Thoracic aorta (tissue), 2 donors: ENCODE measurements at regions not wholly inside any gene's neighbourhood (a gene's known extent, or its start where the extent isn't known, plus 50 kb on each side); places are given as distances from the start of the nearest gene placed in this dataset.

Experiments
- ATAC-seq: fragments of 150-250 bp; one replicate; pipeline ENCODE4 v1.8.0; 2017; ENCODE audit warnings: low read depth; ENCODE audit not compliant: insufficient number of reproducible peaks, low FRiP score
- DNase-seq: peaks from one replicate; pipeline ENCODE4 v3.0.0-alpha.2; 2020; ENCODE audit warnings: low spot score
- H3K27ac ChIP-seq, 2 donors: fragments of 200-600 bp; sonication (generic); 1 replicate in 1 of 2; 2 replicates in 1 of 2; pipeline ENCODE4 v1.5.1; 2016; ENCODE audit warnings: mild to moderate bottlenecking in 2 of 2, moderate library complexity in 2 of 2
- H3K27me3 ChIP-seq: fragments of 200-600 bp; sonication (generic); replicated peaks from 2 replicates; pipeline ENCODE4 v1.6.0; 2016; ENCODE audit warnings: mild to moderate bottlenecking; ENCODE audit not compliant: insufficient read depth
- H3K36me3 ChIP-seq: fragments of 200-600 bp; sonication (generic); one replicate; pipeline ENCODE4 v1.5.1; 2016
- H3K4me1 ChIP-seq, 2 donors: fragments of 200-600 bp; sonication (generic); 1 replicate in 1 of 2; 2 replicates in 1 of 2; pipeline versions ENCODE4 v1.5.1 to v1.6.0; 2016; ENCODE audit warnings: low read depth in 2 of 2, mild to moderate bottlenecking in 1 of 2; ENCODE audit not compliant: control insufficient read depth in 1 of 2
- H3K4me3 ChIP-seq: fragments of 200-600 bp; sonication (generic); 2 replicates; pipeline ENCODE4 v1.5.1; 2016; ENCODE audit warnings: mild to moderate bottlenecking
- H3K9me3 ChIP-seq: fragments of 200-600 bp; sonication (generic); 2 replicates; pipeline ENCODE4 v1.5.1; 2016
- TF ChIP-seq, protein P1 (sequence below): fragments of 200-600 bp; sonication (generic); IDR thresholded peaks from one replicate; pipeline ENCODE4 v1.5.1; 2019; ENCODE audit warnings: antibody characterized with exemption

DNA sequence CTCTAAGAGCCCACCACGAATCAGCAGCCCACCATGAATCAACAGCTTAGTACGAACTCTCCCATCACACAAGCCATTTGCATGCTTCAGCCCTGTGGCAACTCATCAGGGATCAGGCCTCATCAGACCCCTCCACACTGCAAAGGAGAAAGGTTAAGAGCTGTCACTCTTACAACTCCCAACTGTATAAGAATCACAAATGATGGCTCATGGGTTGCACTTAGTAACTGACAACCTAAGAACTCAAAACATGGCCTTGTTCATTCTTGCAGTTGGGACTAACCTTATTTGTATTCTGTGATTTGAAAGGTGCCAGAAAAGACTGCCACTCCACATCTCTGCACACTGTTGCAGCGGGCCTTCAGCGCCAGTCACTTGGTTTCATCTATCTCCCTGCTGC, 149.1 kb upstream of the ZNF366 start:
- DNase-seq (no peak), ATAC-seq (no peak)
- Histone ChIP-seq H3K9me3 (no peaks in the 10 kb centered on the region), H3K4me1 (no peaks in the 10 kb centered on the region), H3K36me3 (no peaks in the 10 kb centered on the region), H3K27me3 (no peaks in the 10 kb centered on the region), H3K27ac (no peak overlapping the region), H3K4me3 (no peak overlapping the region)
- TF ChIP-seq, protein P1, sequence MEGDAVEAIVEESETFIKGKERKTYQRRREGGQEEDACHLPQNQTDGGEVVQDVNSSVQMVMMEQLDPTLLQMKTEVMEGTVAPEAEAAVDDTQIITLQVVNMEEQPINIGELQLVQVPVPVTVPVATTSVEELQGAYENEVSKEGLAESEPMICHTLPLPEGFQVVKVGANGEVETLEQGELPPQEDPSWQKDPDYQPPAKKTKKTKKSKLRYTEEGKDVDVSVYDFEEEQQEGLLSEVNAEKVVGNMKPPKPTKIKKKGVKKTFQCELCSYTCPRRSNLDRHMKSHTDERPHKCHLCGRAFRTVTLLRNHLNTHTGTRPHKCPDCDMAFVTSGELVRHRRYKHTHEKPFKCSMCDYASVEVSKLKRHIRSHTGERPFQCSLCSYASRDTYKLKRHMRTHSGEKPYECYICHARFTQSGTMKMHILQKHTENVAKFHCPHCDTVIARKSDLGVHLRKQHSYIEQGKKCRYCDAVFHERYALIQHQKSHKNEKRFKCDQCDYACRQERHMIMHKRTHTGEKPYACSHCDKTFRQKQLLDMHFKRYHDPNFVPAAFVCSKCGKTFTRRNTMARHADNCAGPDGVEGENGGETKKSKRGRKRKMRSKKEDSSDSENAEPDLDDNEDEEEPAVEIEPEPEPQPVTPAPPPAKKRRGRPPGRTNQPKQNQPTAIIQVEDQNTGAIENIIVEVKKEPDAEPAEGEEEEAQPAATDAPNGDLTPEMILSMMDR = no peak

DNA sequence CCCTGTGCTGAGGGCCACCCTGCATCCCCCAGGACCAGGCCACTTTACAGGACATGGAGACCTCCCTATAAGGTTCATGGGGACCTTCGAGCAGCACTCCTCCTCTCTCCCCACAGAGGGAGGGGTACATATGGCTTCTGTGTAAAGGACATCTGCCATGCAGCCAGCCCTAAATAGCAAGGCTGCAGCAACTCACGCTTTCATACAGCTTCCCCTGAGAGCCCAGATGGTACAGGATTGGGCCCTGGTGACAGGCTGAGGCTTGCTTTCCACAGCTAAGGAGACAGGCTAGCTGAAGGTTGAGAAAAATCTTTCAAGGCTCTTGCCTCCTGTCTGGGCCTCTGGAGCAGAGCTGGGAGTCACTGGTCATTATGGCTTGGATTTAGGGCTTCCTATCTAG, 147.0 kb upstream of the ZNF366 start:
- TF ChIP-seq, protein P1 = no peak
- Histone ChIP-seq H3K4me3 (no peak overlapping the region), H3K36me3 (no peaks in the 10 kb centered on the region)

DNA sequence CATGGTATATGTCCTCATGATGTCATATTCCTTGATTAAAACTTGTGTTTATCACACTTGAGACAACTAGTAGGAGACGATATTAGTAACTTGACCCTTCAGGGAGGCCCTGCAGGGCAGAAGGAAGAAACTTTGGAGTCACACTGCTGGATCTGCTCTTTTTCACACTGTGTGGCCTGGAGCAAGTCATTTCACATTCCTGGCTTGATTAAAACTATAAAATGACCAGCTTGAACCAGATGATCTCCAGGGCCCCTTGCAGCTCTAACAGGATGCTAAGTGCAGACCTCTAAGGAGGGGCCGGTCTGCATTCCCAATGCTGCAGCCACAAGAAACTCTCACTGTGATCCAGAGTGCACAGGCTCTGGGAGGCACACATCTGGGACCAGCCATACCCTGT, 146.4 kb upstream of the ZNF366 start:
- Histone ChIP-seq H3K4me1 (no peaks in the 10 kb centered on the region), H3K9me3 (no peaks in the 10 kb centered on the region), H3K27me3 (no peaks in the 10 kb centered on the region), H3K36me3 (no peaks in the 10 kb centered on the region), H3K4me3 (no peak overlapping the region), H3K27ac (no peak overlapping the region)
- ATAC-seq (no peak), DNase-seq (no peak)
- TF ChIP-seq, protein P1 = no peak

More for the DNA sequence above, 147.0 kb upstream of the ZNF366 start:
- Histone ChIP-seq H3K27me3 (no peaks in the 10 kb centered on the region), H3K27ac (no peak overlapping the region), H3K4me1 (no peaks in the 10 kb centered on the region), H3K9me3 (no peaks in the 10 kb centered on the region)
- DNase-seq (no peak), ATAC-seq (no peak)

DNA sequence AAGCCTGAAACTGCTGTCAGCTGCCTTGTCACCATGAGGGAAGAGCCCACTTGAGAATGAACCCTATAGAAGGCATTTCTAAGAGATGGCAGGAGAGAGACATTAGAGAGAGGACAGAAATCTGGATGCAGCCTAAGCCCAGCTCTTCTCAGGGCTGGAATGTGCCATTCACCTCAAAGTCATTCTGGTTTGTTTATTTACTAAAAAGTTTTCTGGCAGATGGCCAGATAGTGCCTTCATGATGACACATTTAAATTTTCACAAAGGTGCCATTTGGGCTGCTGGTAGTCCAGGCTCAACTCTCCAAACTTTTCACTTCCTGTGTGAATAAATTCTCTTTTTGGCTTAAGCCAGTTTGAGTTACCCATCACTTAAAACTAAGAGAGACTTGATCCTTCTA, 144.6 kb upstream of the ZNF366 start:
- DNase-seq (no peak), ATAC-seq (no peak)
- H3K9me3 ChIP-seq = no peaks in the 10 kb centered on the region
- no peak overlapping the region for H3K4me3 ChIP-seq
- no peaks in the 10 kb centered on the region for H3K36me3 ChIP-seq
- H3K4me1 ChIP-seq = no peaks in the 10 kb centered on the region
- H3K27ac ChIP-seq = no peak overlapping the region
- H3K27me3 ChIP-seq = no peaks in the 10 kb centered on the region
- TF ChIP-seq, protein P1 = no peak

DNA sequence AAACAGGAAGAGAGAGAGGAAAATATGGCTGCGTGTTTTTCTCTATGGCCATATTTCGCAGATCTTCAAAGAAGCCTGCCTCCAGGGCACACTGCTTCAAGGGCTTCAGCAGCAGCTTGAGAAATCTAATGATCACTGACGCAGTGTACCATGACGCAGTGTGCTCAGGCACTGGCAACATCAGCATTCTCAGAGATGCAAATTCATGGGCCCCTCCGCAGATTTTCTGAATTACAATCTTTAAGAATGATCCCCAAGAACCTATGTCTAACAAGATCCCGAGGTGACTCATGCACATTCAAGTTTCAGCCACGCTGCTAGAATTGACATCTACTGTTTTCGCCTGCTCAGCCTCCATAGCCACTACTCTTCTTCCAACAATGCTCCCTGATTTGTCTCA, 143.9 kb upstream of the ZNF366 start:
- Histone ChIP-seq H3K9me3 (no peaks in the 10 kb centered on the region), H3K4me1 (no peaks in the 10 kb centered on the region), H3K36me3 (no peaks in the 10 kb centered on the region), H3K4me3 (no peak overlapping the region), H3K27ac (no peak overlapping the region), H3K27me3 (no peaks in the 10 kb centered on the region)
- TF ChIP-seq, protein P1 = no peak
- DNase-seq (no peak), ATAC-seq (no peak)
